H9 (cell line): ENCODE measurements at regions not wholly inside any gene's neighbourhood (a gene's known extent, or its start where the extent isn't known, plus 50 kb on each side); places are given as distances from the start of the nearest gene placed in this dataset.

Experiments
- DNase-seq: peaks from one replicate; pipeline ENCODE4 v3.0.0-alpha.2; 2017
- H2AFZ ChIP-seq: one replicate; pipeline ENCODE4 v1.6.1; 2013; ENCODE audit warnings: mild to moderate bottlenecking, low read length, control low read depth, moderate library complexity
- H2AK5ac ChIP-seq: 2 replicates; pipeline ENCODE4 v1.6.1; 2013; ENCODE audit warnings: low read length, control low read depth, mixed read lengths; ENCODE audit not compliant: insufficient read length
- H2BK120ac ChIP-seq: one replicate; pipeline ENCODE4 v1.6.1; 2013; ENCODE audit warnings: low read depth, mild to moderate bottlenecking, low read length, control low read depth, inconsistent platforms; ENCODE audit not compliant: poor library complexity, severe bottlenecking
- H2BK12ac ChIP-seq: 2 replicates; pipeline ENCODE4 v1.6.1; 2013; ENCODE audit warnings: low read length, control low read depth, mixed read lengths, low read depth; ENCODE audit not compliant: insufficient read length
- H2BK15ac ChIP-seq: 2 replicates; pipeline ENCODE4 v1.6.1; 2013; ENCODE audit warnings: low read depth, low read length, control low read depth
- H2BK20ac ChIP-seq: one replicate; pipeline ENCODE4 v1.6.1; 2013; ENCODE audit warnings: low read depth, mild to moderate bottlenecking, low read length, control low read depth, inconsistent platforms; ENCODE audit not compliant: poor library complexity, severe bottlenecking
- H2BK5ac ChIP-seq: 2 replicates; pipeline ENCODE4 v1.6.1; 2013; ENCODE audit warnings: low read length, control low read depth, mixed read lengths; ENCODE audit not compliant: insufficient read length
- H3K14ac ChIP-seq: 2 replicates; pipeline ENCODE4 v1.6.1; 2013; ENCODE audit warnings: low read length, control low read depth; ENCODE audit not compliant: insufficient read depth
- H3K18ac ChIP-seq: 2 replicates; pipeline ENCODE4 v1.6.1; 2013; ENCODE audit warnings: low read depth, mild to moderate bottlenecking, mixed read lengths, low read length, control low read depth; ENCODE audit not compliant: insufficient read length
- H3K23ac ChIP-seq: 2 replicates; pipeline ENCODE4 v1.6.1; 2013; ENCODE audit warnings: low read length, control low read depth, mixed read lengths, low read depth; ENCODE audit not compliant: insufficient read length
- H3K23me2 ChIP-seq: 2 replicates; pipeline ENCODE4 v1.6.1; 2013; ENCODE audit warnings: low read depth, mild to moderate bottlenecking, mixed read lengths, low read length, control low read depth; ENCODE audit not compliant: insufficient read length, poor library complexity, severe bottlenecking
- H3K27ac ChIP-seq: 2 replicates; pipeline ENCODE4 v1.5.1; 2013; ENCODE audit warnings: low read length, control low read depth, mixed read lengths, low read depth; ENCODE audit not compliant: insufficient read length
- H3K27me3 ChIP-seq: 2 replicates; pipeline ENCODE4 v1.6.1; 2013; ENCODE audit warnings: low read length, control low read depth, inconsistent platforms; ENCODE audit not compliant: insufficient read depth
- H3K4ac ChIP-seq: 2 replicates; pipeline ENCODE4 v1.6.1; 2013; ENCODE audit warnings: low read depth, mild to moderate bottlenecking, control low read depth, inconsistent platforms, low read length, moderate library complexity
- H3K4me1 ChIP-seq: 2 replicates; pipeline ENCODE4 v1.6.1; 2013; ENCODE audit warnings: low read length, control low read depth, inconsistent platforms; ENCODE audit not compliant: insufficient read depth
- H3K4me2 ChIP-seq: 2 replicates; pipeline ENCODE4 v1.6.1; 2013; ENCODE audit warnings: low read length, control low read depth, mixed read lengths; ENCODE audit not compliant: insufficient read length, insufficient read depth
- H3K56ac ChIP-seq: 2 replicates; pipeline ENCODE4 v1.6.1; 2013; ENCODE audit warnings: low read depth, mild to moderate bottlenecking, mixed read lengths, low read length, control low read depth; ENCODE audit not compliant: insufficient read length
- H3K79me1 ChIP-seq: 2 replicates; pipeline ENCODE4 v1.6.1; 2013; ENCODE audit warnings: low read depth, mild to moderate bottlenecking, moderate library complexity, low read length, control low read depth, inconsistent platforms; ENCODE audit not compliant: insufficient read depth, poor library complexity, severe bottlenecking
- H3K79me2 ChIP-seq: 2 replicates; pipeline ENCODE4 v1.6.1; 2013; ENCODE audit warnings: low read length, control low read depth, inconsistent platforms; ENCODE audit not compliant: insufficient read depth
- H3K9ac ChIP-seq: 2 replicates; pipeline ENCODE4 v1.6.1; 2013; ENCODE audit warnings: low read length, control low read depth, mixed read lengths; ENCODE audit not compliant: insufficient read length; ENCODE audit errors: extremely low read depth
- H3K9me3 ChIP-seq: one replicate; pipeline ENCODE4 v1.6.1; 2013; ENCODE audit warnings: low read depth, low read length, inconsistent platforms; ENCODE audit not compliant: control insufficient read depth
- H3T11ph ChIP-seq: one replicate; pipeline ENCODE4 v1.6.1; 2013; ENCODE audit warnings: mild to moderate bottlenecking, low read length, control low read depth, inconsistent platforms
- H4K20me1 ChIP-seq: one replicate; pipeline ENCODE4 v1.6.1; 2013; ENCODE audit not compliant: control insufficient read depth, insufficient read length, insufficient read depth
- H4K5ac ChIP-seq: 2 replicates; pipeline ENCODE4 v1.6.1; 2013; ENCODE audit warnings: low read depth, mild to moderate bottlenecking, mixed read lengths, low read length, control low read depth; ENCODE audit not compliant: insufficient read length
- H4K8ac ChIP-seq: replicated peaks from 2 replicates; pipeline ENCODE4 v1.6.1; 2013; ENCODE audit warnings: low read length, control low read depth, mixed read lengths, low read depth; ENCODE audit not compliant: insufficient read length
- H4K91ac ChIP-seq: 2 replicates; pipeline ENCODE4 v1.6.1; 2013; ENCODE audit warnings: low read depth, mild to moderate bottlenecking, moderate library complexity, mixed read lengths, low read length, control low read depth; ENCODE audit not compliant: insufficient read length
- H3K27ac Mint-ChIP-seq, 3 experiments: 2 replicates in 2 of 3; 3 replicates in 1 of 3; pipeline ENCODE4 v1.8.0; 2020 to 2021; ENCODE audit warnings: mixed read lengths in 3 of 3, mild to moderate bottlenecking in 1 of 3, moderate library complexity in 1 of 3
- H3K27me3 Mint-ChIP-seq: 2 replicates; pipeline ENCODE4 v1.8.0; 2021; ENCODE audit warnings: low read depth, mild to moderate bottlenecking, moderate library complexity, mixed read lengths
- H3K36me3 Mint-ChIP-seq, 3 experiments: 2 replicates in 2 of 3; 3 replicates in 1 of 3; pipeline ENCODE4 v1.8.0; 2020 to 2021; ENCODE audit warnings: low read depth in 3 of 3, mixed read lengths in 3 of 3; ENCODE audit not compliant: insufficient read depth in 1 of 3
- H3K4me1 Mint-ChIP-seq, 2 experiments: 2 replicates each; pipeline ENCODE4 v1.8.0; 2020; ENCODE audit warnings: mixed read lengths in 2 of 2
- H3K4me3 Mint-ChIP-seq, 2 experiments: 2 replicates in 1 of 2; 3 replicates in 1 of 2; pipeline ENCODE4 v1.8.0; 2020 to 2021; ENCODE audit warnings: mild to moderate bottlenecking in 2 of 2, mixed read lengths in 2 of 2, moderate library complexity in 1 of 2
- H3K9me3 Mint-ChIP-seq, 2 experiments: 2 replicates in 1 of 2; 3 replicates in 1 of 2; pipeline ENCODE4 v1.8.0; 2020; ENCODE audit warnings: mild to moderate bottlenecking in 2 of 2, mixed read lengths in 2 of 2, moderate library complexity in 1 of 2
- CTCF ChIP-seq: fragments of 200-600 bp; sonication (generic); conservative IDR thresholded peaks from 3 replicates; pipeline ENCODE4 v1.8.0; 2021; ENCODE audit warnings: antibody characterized with exemption, mild to moderate bottlenecking
- WGBS: extraction: QIAGEN DNeasy Blood & Tissue Kit; methylation state at CpG from one replicate; pipeline ENCODE4 v1.1.7; 2013; ENCODE audit warnings: missing lambda C conversion rate, low lambda C conversion rate, mixed read lengths; ENCODE audit not compliant: insufficient read length; ENCODE audit errors: extremely low coverage; 5-methylcytosine and 5-hydroxymethylcytosine counted together

- Histone ChIP-seq H2AK5ac (no peak overlapping the region), H3K4me1 (peaks cover 3% of the 10 kb centered on the region; the same call in 1 of the 2 replicates), H3K9me3 (no peaks in the 10 kb centered on the region), H2BK120ac (no peak overlapping the region), H2BK20ac (no peak overlapping the region), H4K20me1 (no peaks in the 10 kb centered on the region), H3K14ac (no peak overlapping the region), H2BK5ac (no peak overlapping the region), H4K8ac (no peak overlapping the region), H3K23me2 (no peaks in the 10 kb centered on the region), H4K91ac (no peak overlapping the region), H3K56ac (no peak overlapping the region), H3K23ac (no peak overlapping the region), H3K18ac (no peak overlapping the region), H3T11ph (no peak overlapping the region), H3K79me2 (no peaks in the 10 kb centered on the region), H4K5ac (no peak overlapping the region), H3K27ac (no peak overlapping the region), H2BK12ac (no peak overlapping the region), H2AFZ (no peak overlapping the region), H2BK15ac (no peak overlapping the region), H3K9ac (no peak overlapping the region), H3K4me2 (no peak overlapping the region), H3K4ac (no peak overlapping the region), H3K79me1 (no peaks in the 10 kb centered on the region), H3K27me3 (no peaks in the 10 kb centered on the region)
- H3K27ac Mint-ChIP-seq, result peak overlapping the region in 1 of 3 experiments; percentile 41; a peak in 1 of 7 replicates
- no peaks in the 10 kb centered on the region for H3K36me3 Mint-ChIP-seq
- H3K27me3 Mint-ChIP-seq, result no peaks in the 10 kb centered on the region
- WGBS, result no CpG with 5 or more reads among the region's 2 CpGs
- no peak overlapping the region for H3K4me3 Mint-ChIP-seq
- H3K9me3 Mint-ChIP-seq, result no peaks in the 10 kb centered on the region
- no peak for TF ChIP-seq CTCF
- peaks cover 23 to 26% of the 10 kb centered on the region in 2 experiments for H3K4me1 Mint-ChIP-seq
- DNase-seq, result no peak
Observed at GRCh38 chr5:91978221-91978882, 595.2 kb upstream of the ARRDC3 start.
